Coronary artery (tissue), 2 donors: ENCODE measurements at regions not wholly inside any gene's neighbourhood (a gene's known extent, or its start where the extent isn't known, plus 50 kb on each side); places are given as distances from the start of the nearest gene placed in this dataset.

Source experiments
- DNase-seq: peaks from one replicate; pipeline ENCODE4 v3.0.0-alpha.2; 2017; ENCODE audit warnings: low spot score
- H3K27ac ChIP-seq, 2 donors: fragments of 200-600 bp; sonication (generic); one replicate each; pipeline ENCODE4 v1.5.1; 2016 to 2019
- H3K4me3 ChIP-seq: fragments of 200-600 bp; sonication (generic); 2 replicates; pipeline ENCODE4 v1.5.1; 2016; ENCODE audit warnings: mild to moderate bottlenecking, moderate library complexity
- CTCF ChIP-seq: fragments of 200-600 bp; sonication (generic); IDR thresholded peaks from one replicate; pipeline ENCODE4 v1.5.1; 2019; ENCODE audit warnings: antibody characterized with exemption

- no peak for DNase-seq
- no peak for TF ChIP-seq CTCF
- H3K27ac ChIP-seq = no peak overlapping the region
- H3K4me3 ChIP-seq = no peak overlapping the region
These were observed 716.0 kb downstream of the KCTD16 start for GRCh38 chr5:144886668-144887067.

GRCh38 chr5:144882739-144883283 lies 712.1 kb downstream of the KCTD16 start:
- no peak overlapping the region for H3K27ac ChIP-seq
- TF ChIP-seq CTCF = no peak
- no peak for DNase-seq
- H3K4me3 ChIP-seq = no peak overlapping the region

GRCh38 chr5:144880513-144880912 lies 709.8 kb downstream of the KCTD16 start:
- DNase-seq = no peak
- Histone ChIP-seq H3K4me3 (no peak overlapping the region), H3K27ac (no peak overlapping the region)
- no peak for TF ChIP-seq CTCF

- H3K4me3 ChIP-seq = no peak overlapping the region
- DNase-seq = no peak
- H3K27ac ChIP-seq = no peak overlapping the region
- no peak for TF ChIP-seq CTCF
These were observed 706.3 kb downstream of the KCTD16 start for GRCh38 chr5:144876990-144877389.

GRCh38 chr5:144873076-144873475 lies 702.4 kb downstream of the KCTD16 start:
- no peak for DNase-seq
- no peak for TF ChIP-seq CTCF
- H3K27ac ChIP-seq = no peak overlapping the region
- H3K4me3 ChIP-seq = no peak overlapping the region

- Histone ChIP-seq H3K4me3 (no peak overlapping the region), H3K27ac (no peak overlapping the region)
- TF ChIP-seq CTCF = no peak
- no peak for DNase-seq
These were observed 693.4 kb downstream of the KCTD16 start for GRCh38 chr5:144864118-144864517.

- TF ChIP-seq CTCF = no peak
- Histone ChIP-seq H3K4me3 (no peak overlapping the region), H3K27ac (no peak overlapping the region)
- no peak for DNase-seq
These were observed 686.8 kb downstream of the KCTD16 start for GRCh38 chr5:144857454-144857853.
